ENCODE measurements at regions not wholly inside any gene's neighbourhood (a gene's known extent, or its start where the extent isn't known, plus 50 kb on each side); places are given as distances from the start of the nearest gene placed in this dataset.

DNA sequence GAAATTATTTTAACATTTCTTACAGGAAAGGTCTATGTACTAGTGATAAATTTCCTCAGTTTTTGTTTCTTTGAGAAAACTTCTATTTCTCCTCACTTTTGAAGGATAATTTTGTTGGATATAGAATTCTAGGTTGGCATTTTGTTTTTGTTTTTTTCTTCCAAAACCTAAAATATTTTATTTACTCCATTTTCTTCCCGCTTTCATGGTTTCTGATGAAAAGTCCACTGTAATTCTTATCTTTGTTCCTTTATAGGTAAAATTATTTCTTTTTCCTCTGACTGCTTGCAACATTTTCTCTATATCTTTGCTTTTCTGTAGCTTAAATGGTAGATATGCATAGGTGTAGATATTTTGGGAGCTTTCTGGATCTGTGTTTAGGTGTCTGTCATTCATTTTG lies 153.9 kb upstream of the DSCAM start:
- H3K79me2 ChIP-seq (ENCODE audit: control insufficient read depth in 1 of 2, insufficient read depth in 2 of 2, low read length in 2 of 2) = no peaks in the 10 kb centered on the region
- H4K8ac ChIP-seq (ENCODE audit: extremely low read depth, insufficient read depth, low read length) = no peak overlapping the region
- no peak overlapping the region for H3K18ac ChIP-seq (ENCODE audit: extremely low read depth, low read length)
- no peaks in the 10 kb centered on the region for H3K23me2 ChIP-seq (ENCODE audit: low read depth, low read length)
- POLR2A ChIA-PET (ENCODE audit: partially characterized antibody) = no interaction called here
- no peak overlapping the region for H3K4me2 ChIP-seq (ENCODE audit: insufficient read depth in 1 of 2, low read depth in 2 of 2, low read length in 2 of 2)
- H3K23ac ChIP-seq (ENCODE audit: insufficient read length) = no peak overlapping the region
- no peak overlapping the region for H2AFZ ChIP-seq (ENCODE audit: low read length)
- no peaks in the 10 kb centered on the region for H3K27me3 ChIP-seq (replicated peaks in 1 of 4; ENCODE audit: control insufficient read depth in 3 of 4, extremely low read depth in 1 of 4, insufficient read depth in 3 of 4, low read length in 3 of 4)
- H3K36me3 ChIP-seq (ENCODE audit: control insufficient read depth in 2 of 4, insufficient read depth in 4 of 4, low read length in 3 of 4) = no peaks in the 10 kb centered on the region
- H2BK120ac ChIP-seq (replicated peaks; ENCODE audit: low read depth, low read length) = no peak overlapping the region
- no peak overlapping the region for H3K9ac ChIP-seq (replicated peaks in 1 of 4; ENCODE audit: extremely low read depth in 1 of 4, low read depth in 3 of 4, low read length in 3 of 4)
- H3K56ac ChIP-seq (replicated peaks; ENCODE audit: insufficient read length, low read depth, low read length) = no peak overlapping the region
- H2BK5ac ChIP-seq (ENCODE audit: low read depth, low read length) = no peak overlapping the region
- H4K5ac ChIP-seq (ENCODE audit: insufficient read length, low read depth, low read length) = no peak overlapping the region
- no peak overlapping the region for H2BK20ac ChIP-seq (ENCODE audit: low read length)
- H3K4me1 ChIP-seq (replicated peaks in 1 of 4; ENCODE audit: control insufficient read depth in 3 of 4, insufficient read depth in 4 of 4, low read length in 3 of 4) = no peaks in the 10 kb centered on the region
- H3K27ac ChIP-seq (ENCODE audit: low read depth, low read length) = no peak overlapping the region
- WGBS, 2 experiments (ENCODE audit: extremely low coverage in 1 of 2, insufficient coverage in 1 of 2, insufficient read length in 1 of 2, insufficient replicate concordance in 2 of 2, low coverage in 1 of 2, low lambda C conversion rate in 2 of 2, missing lambda C conversion rate in 1 of 2) = 90% methylated on average over 1 of the region's 1 CpG; no CpG with 5 or more reads in 1 of the 2 experiments
- no peak for FAIRE-seq
- H3K14ac ChIP-seq (ENCODE audit: insufficient read length) = no peak overlapping the region
- no peaks in the 10 kb centered on the region for H4K20me1 ChIP-seq (replicated peaks in 1 of 2; ENCODE audit: control insufficient read depth in 1 of 2, insufficient read depth in 2 of 2, low read length in 2 of 2)
- no peaks in the 10 kb centered on the region for H3K79me1 ChIP-seq (ENCODE audit: low read depth, low read length)
- H4K91ac ChIP-seq (replicated peaks; ENCODE audit: insufficient read length, low read length) = no peak overlapping the region
- no peak overlapping the region for H3K4ac ChIP-seq (replicated peaks; ENCODE audit: insufficient read length, low read depth, low read length)
- H3K4me3 ChIP-seq (ENCODE audit: extremely low read depth in 1 of 4, insufficient read depth in 2 of 4, low read depth in 3 of 4, low read length in 4 of 4) = no peak overlapping the region
- H2AK5ac ChIP-seq (ENCODE audit: low read depth, low read length) = no peak overlapping the region
- H2BK15ac ChIP-seq (ENCODE audit: low read length) = no peak overlapping the region
- no peak for DNase-seq (ENCODE audit: low read depth in 1 of 2, low spot score in 2 of 2)
- no peak overlapping the region for H2BK12ac ChIP-seq (ENCODE audit: low read depth, low read length)
- CTCF ChIA-PET (ENCODE audit: partially characterized antibody) = no interaction called here
- H3K9me3 ChIP-seq (ENCODE audit: insufficient read depth in 2 of 2, low read depth in 1 of 2, low read length in 1 of 2) = peaks cover 0 to 6% of the 10 kb centered on the region in 2 experiments; a peak in 2 of 4 replicates
- TF ChIP-seq SIN3A (conservative IDR thresholded peaks at IDR 0.05 in 1 of 2, IDR thresholded peaks at IDR 0.05 in 1 of 2; ENCODE audit: low read depth in 1 of 2, low read length in 2 of 2) = no peak
- TF ChIP-seq SIRT6 (IDR thresholded peaks at IDR 0.05; ENCODE audit: low read length) = no peak
- TF ChIP-seq RAD21 (IDR thresholded peaks at IDR 0.05 in 1 of 2, conservative IDR thresholded peaks at IDR 0.05 in 1 of 2; ENCODE audit: low read depth in 2 of 2, low read length in 2 of 2) = no peak
- no peak for TF ChIP-seq HDAC2 (IDR thresholded peaks at IDR 0.05; ENCODE audit: borderline replicate concordance in 1 of 2, low read depth in 2 of 2, low read length in 2 of 2)
- no peak for TF ChIP-seq EP300 (IDR thresholded peaks at IDR 0.05; ENCODE audit: borderline replicate concordance in 1 of 2, low read depth in 2 of 2, low read length in 2 of 2)

Measured in H1 (cell line).